Spleen (tissue), 11 donors: ENCODE measurements at regions not wholly inside any gene's neighbourhood (a gene's known extent, or its start where the extent isn't known, plus 50 kb on each side); places are given as distances from the start of the nearest gene placed in this dataset.

Experiments used
- DNase-seq: peaks from one replicate; pipeline ENCODE4 v3.0.0-alpha.2; 2020
- H3K27ac ChIP-seq, 8 donors: fragments of 200-600 bp; sonication (generic) in 7 of 8; 1 replicate in 4 of 8; 2 replicates in 4 of 8; pipeline versions ENCODE4 v1.5.0 to v1.8.0; 2016 to 2021; ENCODE audit warnings: inconsistent platforms in 4 of 8, mild to moderate bottlenecking in 4 of 8, moderate library complexity in 1 of 8
- H3K27me3 ChIP-seq, 7 donors: fragments of 200-600 bp; sonication (generic) in 6 of 7; replicated peaks in 1 of 7; 1 replicate in 4 of 7; 2 replicates in 3 of 7; pipeline versions ENCODE4 v1.5.0 to v1.8.0; 2016 to 2021; ENCODE audit warnings: inconsistent platforms in 3 of 7, mild to moderate bottlenecking in 1 of 7
- H3K36me3 ChIP-seq, 6 donors: fragments of 200-600 bp; sonication (generic) in 5 of 6; 1 replicate in 4 of 6; 2 replicates in 2 of 6; pipeline versions ENCODE4 v1.5.0 to v1.8.0; 2016 to 2021; ENCODE audit warnings: inconsistent platforms in 2 of 6
- H3K4me1 ChIP-seq, 6 donors: fragments of 200-600 bp; sonication (generic) in 5 of 6; 1 replicate in 3 of 6; 2 replicates in 3 of 6; pipeline versions ENCODE4 v1.5.0 to v1.8.0; 2016 to 2021; ENCODE audit warnings: inconsistent platforms in 3 of 6
- H3K4me3 ChIP-seq, 8 donors: fragments of 200-600 bp; sonication (generic) in 7 of 8; 1 replicate in 4 of 8; 2 replicates in 4 of 8; pipeline versions ENCODE4 v1.5.0 to v1.8.0; 2016 to 2021; ENCODE audit warnings: inconsistent platforms in 4 of 8, mild to moderate bottlenecking in 4 of 8, moderate library complexity in 2 of 8
- H3K9me3 ChIP-seq, 8 donors: fragments of 200-600 bp; sonication (generic) in 7 of 8; 1 replicate in 4 of 8; 2 replicates in 4 of 8; pipeline versions ENCODE4 v1.5.0 to v1.8.0; 2016 to 2021; ENCODE audit warnings: inconsistent platforms in 4 of 8
- CTCF ChIP-seq, 11 experiments: fragments of 200-600 bp in 7 of 11; fragments of 450-650 bp in 4 of 11; sonication (generic) in 4 of 11; IDR thresholded peaks in 8 of 11; conservative IDR thresholded peaks in 3 of 11; 1 replicate in 7 of 11; 2 replicates in 4 of 11; pipeline versions ENCODE4 v1.4.0 to v1.8.0; 2016 to 2021; ENCODE audit warnings: antibody characterized with exemption in 11 of 11, inconsistent platforms in 4 of 11, mild to moderate bottlenecking in 1 of 11
- POLR2A ChIP-seq, 3 donors: fragments of 450-650 bp; IDR thresholded peaks; one replicate each; pipeline ENCODE4 v1.5.1; 2017; ENCODE audit warnings: antibody characterized with exemption in 3 of 3, mild to moderate bottlenecking in 1 of 3
- POLR2AphosphoS5 ChIP-seq, 3 donors: sonication (generic); formaldehyde crosslinking; IDR thresholded peaks; one replicate each; pipeline ENCODE4 v1.5.1; 2017; ENCODE audit warnings: antibody characterized with exemption in 3 of 3
- WGBS, 5 donors: extraction: QIAGEN DNeasy Blood & Tissue Kit in 3 of 5; methylation state at CpG; one replicate each; pipeline versions ENCODE4 v1.1.5 to v1.1.7; 2013 to 2018; 5-methylcytosine and 5-hydroxymethylcytosine counted together
- intact Hi-C: fragments of 100-400 bp; cut with DNase I; formaldehyde crosslinking; loops from one replicate; pipeline ENCODE4 v1.15.0; 2023; ENCODE audit warnings: low total_unique reads
- donor health status: healthy with polysubstance abuse.
- donor health status: DM: no; HTN: no; CAD: no; lungs with moderate emphysema.
- donor health status: DM: no; HTN: no; CAD: no.
- donor health status: Bipolar disorder and iron deficiency.
- donor health status: healthy.
- donor health status: DM: no; HTN: no; CAD: no.
- donor health status: DM: yes; HTN: yes; CAD: no.

GRCh38 chr21:31554511-31555022, 104.9 kb upstream of the SOD1 start:
- 58 to 63% (median 60%) methylated on average over 7 of the region's 7 CpGs for WGBS, 5 donors
- intact Hi-C loops: no loop called here
- DNase-seq: no peak

GRCh38 chr21:31553926-31554325, 105.6 kb upstream of the SOD1 start:
- H3K36me3 ChIP-seq: no peaks in the 10 kb centered on the region
- peaks cover 0 to 30% (median 18%) of the 10 kb centered on the region in 6 donors for H3K4me1 ChIP-seq
- no peak for TF ChIP-seq POLR2A (IDR thresholded peaks at IDR 0.05)
- TF ChIP-seq CTCF (IDR thresholded peaks at IDR 0.05 in 8 of 11, conservative IDR thresholded peaks at IDR 0.05 in 3 of 11): no peak
- DNase-seq: no peak
- WGBS, 5 donors: 54 to 76% (median 64%) methylated on average over 4 of the region's 4 CpGs
- H3K27ac ChIP-seq: no peak overlapping the region
- intact Hi-C loops: no loop called here
- H3K4me3 ChIP-seq: no peak overlapping the region
- no peaks in the 10 kb centered on the region for H3K9me3 ChIP-seq
- peaks cover 3 to 41% (median 28%) of the 10 kb centered on the region in 7 donors for H3K27me3 ChIP-seq

More at GRCh38 chr21:31554511-31555022, 104.9 kb upstream of the SOD1 start:
- H3K4me1 ChIP-seq: peaks cover 0 to 36% (median 24%) of the 10 kb centered on the region in 6 donors
- H3K27me3 ChIP-seq: peaks cover 3 to 48% (median 35%) of the 10 kb centered on the region in 7 donors
- H3K9me3 ChIP-seq: no peaks in the 10 kb centered on the region
- no peak for TF ChIP-seq POLR2A (IDR thresholded peaks at IDR 0.05)
- no peak for TF ChIP-seq POLR2AphosphoS5 (IDR thresholded peaks at IDR 0.05)
- no peak for TF ChIP-seq CTCF (IDR thresholded peaks at IDR 0.05 in 8 of 11, conservative IDR thresholded peaks at IDR 0.05 in 3 of 11)
- H3K36me3 ChIP-seq: no peaks in the 10 kb centered on the region
- no peak overlapping the region for H3K4me3 ChIP-seq
- no peak overlapping the region for H3K27ac ChIP-seq

- Histone ChIP-seq H3K4me3 (no peak overlapping the region), H3K4me1 (peaks cover 0 to 25% (median 13%) of the 10 kb centered on the region in 6 donors), H3K36me3 (no peaks in the 10 kb centered on the region), H3K9me3 (no peaks in the 10 kb centered on the region), H3K27ac (no peak overlapping the region), H3K27me3 (peaks cover 3 to 37% (median 24%) of the 10 kb centered on the region in 7 donors)
- intact Hi-C loops: no loop called here
- no peak for DNase-seq
- WGBS, 5 donors: 81 to 91% (median 89%) methylated on average over 5 of the region's 5 CpGs
- TF ChIP-seq POLR2AphosphoS5 (IDR thresholded peaks at IDR 0.05) (no peak), CTCF (IDR thresholded peaks at IDR 0.05 in 8 of 11, conservative IDR thresholded peaks at IDR 0.05 in 3 of 11) (no peak), POLR2A (IDR thresholded peaks at IDR 0.05) (no peak)
Measured at GRCh38 chr21:31553461-31553860, 106.0 kb upstream of the SOD1 start.

GRCh38 chr21:31552826-31553225, 106.7 kb upstream of the SOD1 start:
- intact Hi-C loops: no loop called here
- Histone ChIP-seq H3K9me3 (no peaks in the 10 kb centered on the region), H3K4me3 (no peak overlapping the region)

More at GRCh38 chr21:31552826-31553225, 106.7 kb upstream of the SOD1 start:
- TF ChIP-seq POLR2A (IDR thresholded peaks at IDR 0.05): no peak
- TF ChIP-seq CTCF (IDR thresholded peaks at IDR 0.05 in 8 of 11, conservative IDR thresholded peaks at IDR 0.05 in 3 of 11): no peak
- no peak for TF ChIP-seq POLR2AphosphoS5 (IDR thresholded peaks at IDR 0.05)
- peaks cover 3 to 30% (median 17%) of the 10 kb centered on the region in 7 donors for H3K27me3 ChIP-seq
- no peaks in the 10 kb centered on the region for H3K36me3 ChIP-seq
- no peak overlapping the region for H3K27ac ChIP-seq
- peaks cover 0 to 19% (median 7%) of the 10 kb centered on the region in 6 donors for H3K4me1 ChIP-seq
- WGBS, 5 donors: 80 to 93% (median 88%) methylated on average over 3 of the region's 3 CpGs
- DNase-seq: no peak
